ENCODE measurements at regions not wholly inside any gene's neighbourhood (a gene's known extent, or its start where the extent isn't known, plus 50 kb on each side); places are given as distances from the start of the nearest gene placed in this dataset.

- Mint-ChIP-seq H3K27ac (no peak overlapping the region), H3K36me3 (no peaks in the 10 kb centered on the region), H3K9me3 (no peaks in the 10 kb centered on the region)
- DNase-seq (ENCODE audit: low spot score in 2 of 2) = no peak
- no peak for ATAC-seq
Observed at GRCh38 chr2:59711121-59711520, 842.3 kb downstream of the BCL11A start.

GRCh38 chr2:59706729-59707128 lies 846.7 kb downstream of the BCL11A start:
- no peak overlapping the region for H3K27ac Mint-ChIP-seq
- H3K9me3 Mint-ChIP-seq = peaks cover 0 to 4% of the 10 kb centered on the region in 2 donors
- ATAC-seq (no peak), DNase-seq (ENCODE audit: low spot score in 2 of 2) (no peak)
- H3K36me3 Mint-ChIP-seq = peaks cover 5 to 14% of the 10 kb centered on the region in 2 donors

GRCh38 chr2:59703796-59704195 lies 849.7 kb downstream of the BCL11A start:
- Mint-ChIP-seq H3K9me3 (peaks cover 0 to 4% of the 10 kb centered on the region in 2 donors), H3K36me3 (peaks cover 5 to 14% of the 10 kb centered on the region in 2 donors), H3K27ac (no peak overlapping the region)

GRCh38 chr2:59702026-59702425 lies 851.4 kb downstream of the BCL11A start:
- ATAC-seq = no peak
- Mint-ChIP-seq H3K9me3 (peaks cover 0 to 4% of the 10 kb centered on the region in 2 donors), H3K27ac (no peak overlapping the region), H3K36me3 (peaks cover 5 to 14% of the 10 kb centered on the region in 2 donors)
- no peak for DNase-seq (ENCODE audit: low spot score in 2 of 2)

More at GRCh38 chr2:59703796-59704195, 849.7 kb downstream of the BCL11A start:
- no peak for ATAC-seq
- no peak for DNase-seq (ENCODE audit: low spot score in 2 of 2)

- DNase-seq (ENCODE audit: low spot score in 2 of 2) = no peak
- H3K9me3 Mint-ChIP-seq = peaks cover 0 to 4% of the 10 kb centered on the region in 2 donors
- ATAC-seq = no peak
Observed at GRCh38 chr2:59701271-59701994, 852.0 kb downstream of the BCL11A start.

GRCh38 chr2:59694176-59694575 lies 859.3 kb downstream of the BCL11A start:
- peaks cover 0 to 7% of the 10 kb centered on the region in 2 donors for H3K36me3 Mint-ChIP-seq
- H3K27ac Mint-ChIP-seq = no peak overlapping the region
- H3K9me3 Mint-ChIP-seq = peaks cover 7 to 8% of the 10 kb centered on the region in 2 donors
- no peak for DNase-seq (ENCODE audit: low spot score in 2 of 2)
- no peak for ATAC-seq

More at GRCh38 chr2:59701271-59701994, 852.0 kb downstream of the BCL11A start:
- Mint-ChIP-seq H3K27ac (no peak overlapping the region), H3K36me3 (peaks cover 5 to 14% of the 10 kb centered on the region in 2 donors)

- peaks cover 7 to 8% of the 10 kb centered on the region in 2 donors for H3K9me3 Mint-ChIP-seq
- H3K36me3 Mint-ChIP-seq = peaks cover 0 to 7% of the 10 kb centered on the region in 2 donors
- ATAC-seq = no peak
- DNase-seq (ENCODE audit: low spot score in 2 of 2) = no peak
- no peak overlapping the region for H3K27ac Mint-ChIP-seq
Observed at GRCh38 chr2:59693231-59693959, 860.1 kb downstream of the BCL11A start.

GRCh38 chr2:59691518-59692190 lies 861.8 kb downstream of the BCL11A start:
- H3K27ac Mint-ChIP-seq = no peak overlapping the region
- peaks cover 0 to 7% of the 10 kb centered on the region in 2 donors for H3K36me3 Mint-ChIP-seq
- peaks cover 11% of the 10 kb centered on the region in 2 donors for H3K9me3 Mint-ChIP-seq
- ATAC-seq (no peak), DNase-seq (ENCODE audit: low spot score in 2 of 2) (no peak)

GRCh38 chr2:59690849-59691248 lies 862.6 kb downstream of the BCL11A start:
- no peak for ATAC-seq
- peaks cover 0 to 7% of the 10 kb centered on the region in 2 donors for H3K36me3 Mint-ChIP-seq
- no peak overlapping the region for H3K27ac Mint-ChIP-seq
- H3K9me3 Mint-ChIP-seq = peaks cover 13% of the 10 kb centered on the region in 2 donors
- DNase-seq (ENCODE audit: low spot score in 2 of 2) = no peak

GRCh38 chr2:59684771-59685166 lies 868.7 kb downstream of the BCL11A start:
- peaks cover 5% of the 10 kb centered on the region in 2 donors for H3K9me3 Mint-ChIP-seq
- DNase-seq (ENCODE audit: low spot score in 2 of 2) (no peak), ATAC-seq (no peak)
- H3K36me3 Mint-ChIP-seq = no peaks in the 10 kb centered on the region
- no peak overlapping the region for H3K27ac Mint-ChIP-seq

GRCh38 chr2:59684116-59684770 lies 869.2 kb downstream of the BCL11A start:
- ATAC-seq (no peak), DNase-seq (ENCODE audit: low spot score in 2 of 2) (no peak)
- Mint-ChIP-seq H3K9me3 (peaks cover 5% of the 10 kb centered on the region in 2 donors), H3K36me3 (no peaks in the 10 kb centered on the region), H3K27ac (no peak overlapping the region)

- DNase-seq (ENCODE audit: low spot score in 2 of 2) (no peak), ATAC-seq (no peak)
- Mint-ChIP-seq H3K9me3 (no peaks in the 10 kb centered on the region), H3K27ac (no peak overlapping the region), H3K36me3 (no peaks in the 10 kb centered on the region)
Observed at GRCh38 chr2:59680863-59681262, 872.6 kb downstream of the BCL11A start.

GRCh38 chr2:59677158-59677557 lies 876.3 kb downstream of the BCL11A start:
- H3K9me3 Mint-ChIP-seq = no peaks in the 10 kb centered on the region
- ATAC-seq = no peak
- DNase-seq (ENCODE audit: low spot score in 2 of 2) = no peak

GRCh38 chr2:59674100-59674499 lies 879.4 kb downstream of the BCL11A start:
- DNase-seq (ENCODE audit: low spot score in 2 of 2) (no peak), ATAC-seq (no peak)
- H3K27ac Mint-ChIP-seq = no peak overlapping the region
- no peaks in the 10 kb centered on the region for H3K9me3 Mint-ChIP-seq
- H3K36me3 Mint-ChIP-seq = no peaks in the 10 kb centered on the region

More at GRCh38 chr2:59677158-59677557, 876.3 kb downstream of the BCL11A start:
- no peaks in the 10 kb centered on the region for H3K36me3 Mint-ChIP-seq
- H3K27ac Mint-ChIP-seq = no peak overlapping the region

- no peak for DNase-seq (ENCODE audit: low spot score in 2 of 2)
- Mint-ChIP-seq H3K27ac (no peak overlapping the region), H3K36me3 (no peaks in the 10 kb centered on the region), H3K9me3 (no peaks in the 10 kb centered on the region)
- no peak for ATAC-seq
Observed at GRCh38 chr2:59665021-59665420, 888.4 kb downstream of the BCL11A start.

GRCh38 chr2:59662127-59662861 lies 891.2 kb downstream of the BCL11A start:
- H3K36me3 Mint-ChIP-seq = no peaks in the 10 kb centered on the region
- H3K27ac Mint-ChIP-seq = no peak overlapping the region
- DNase-seq (ENCODE audit: low spot score in 2 of 2) = no peak
- ATAC-seq = no peak
- H3K9me3 Mint-ChIP-seq = no peaks in the 10 kb centered on the region
